COLO668 (cell line): ENCODE measurements at regions not wholly inside any gene's neighbourhood (a gene's known extent, or its start where the extent isn't known, plus 50 kb on each side); places are given as distances from the start of the nearest gene placed in this dataset.
A peak's percentile ranks its signal among the peaks of the same experiment; 100 is the strongest.

ENCODE experiments used
- DNase-seq: peaks from one replicate; lab custom pipeline; 2025; ENCODE audit not compliant: unreplicated experiment; lab: John Stamatoyannopoulos, UW

GRCh38 chr1:219359126-219359525, 185.4 kb downstream of the LYPLAL1 start:
- DNase-seq = no peak

DNA sequence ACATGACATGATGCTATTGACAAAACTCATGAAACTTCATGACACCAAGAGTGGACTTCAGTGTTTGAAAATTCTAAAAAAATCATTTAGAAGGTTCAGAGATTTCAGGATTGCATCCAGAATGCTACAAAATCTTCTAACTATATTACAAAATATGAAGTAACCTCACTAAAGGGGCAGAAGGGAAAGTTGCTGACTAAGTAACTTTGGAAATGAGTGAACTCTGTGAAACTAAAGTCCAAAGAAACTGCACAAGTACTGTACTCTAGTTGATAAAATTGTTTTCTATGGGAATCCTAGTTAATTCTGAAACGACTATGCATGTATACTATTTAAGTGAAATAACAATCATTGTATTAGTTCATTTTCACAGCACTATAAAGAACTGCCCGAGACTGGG, 184.4 kb downstream of the LYPLAL1 start:
- no peak for DNase-seq

- DNase-seq = no peak
Observed at GRCh38 chr1:219354962-219355361, 181.3 kb downstream of the LYPLAL1 start.

DNA sequence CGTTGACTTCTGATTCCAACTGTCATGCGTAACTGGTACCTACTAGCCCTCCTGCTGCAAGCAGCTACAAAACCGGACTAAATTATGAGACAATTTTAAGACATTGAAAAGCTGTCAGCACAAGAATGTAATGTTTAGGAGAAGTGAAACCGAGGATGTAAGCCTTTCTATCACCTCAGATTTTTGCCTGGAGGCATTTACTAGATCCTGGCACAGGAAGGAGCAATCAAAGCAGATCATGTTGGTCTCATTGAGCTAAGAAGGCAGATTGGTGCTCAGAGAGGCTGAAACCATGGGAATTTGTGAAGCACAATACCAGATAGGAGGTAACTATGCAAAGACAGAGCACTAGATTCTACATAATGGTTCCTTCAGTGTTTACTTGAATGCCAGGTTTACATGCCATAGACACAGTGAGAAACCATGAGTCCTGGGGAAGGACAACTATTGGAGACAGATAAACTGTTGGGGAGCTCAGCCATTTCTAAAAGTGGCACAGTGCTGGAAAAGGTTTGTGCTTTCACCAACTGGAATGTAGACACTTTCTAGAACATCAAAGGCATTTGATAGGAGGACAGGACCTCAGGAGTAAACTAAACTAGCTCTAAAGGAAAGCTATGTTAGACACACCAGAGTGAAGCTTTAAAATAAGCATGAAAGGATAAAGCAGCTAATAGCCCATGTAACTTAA, 179.4 kb downstream of the LYPLAL1 start:
- DNase-seq = no peak

DNA sequence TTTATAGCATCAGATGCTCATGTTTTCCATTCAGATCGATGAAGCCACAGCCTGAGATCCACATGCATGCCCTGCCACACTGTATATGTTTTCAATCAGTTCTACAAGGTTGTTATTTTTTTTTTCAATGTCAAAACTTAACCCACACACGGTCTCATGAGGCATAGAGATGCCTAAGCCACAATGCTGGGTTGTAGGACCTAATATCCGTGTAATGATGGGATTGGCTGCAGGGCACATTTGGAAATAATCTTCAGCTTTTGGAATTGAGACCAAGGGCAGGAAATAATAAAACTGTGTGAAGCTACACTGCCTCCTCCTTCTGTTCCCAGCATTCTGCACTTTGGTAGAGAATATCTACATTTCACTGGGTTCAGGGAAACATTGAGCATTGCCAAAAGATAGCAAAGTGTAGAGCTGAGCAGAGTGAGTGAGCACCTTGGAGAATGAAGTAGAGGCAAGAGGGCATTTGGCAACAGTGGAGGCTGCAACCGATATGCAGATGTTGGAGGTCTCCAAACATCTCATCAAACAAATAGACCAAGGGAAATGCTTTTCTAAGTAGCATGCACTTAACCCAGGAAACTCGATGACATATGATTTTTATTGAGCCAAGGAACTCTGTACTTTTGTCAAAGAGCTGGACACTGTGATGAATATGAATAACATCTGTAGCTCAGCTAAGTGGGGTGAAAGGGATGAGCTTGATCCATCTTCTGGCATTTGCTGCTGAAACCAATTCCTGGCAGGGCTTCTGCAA, 176.7 kb downstream of the LYPLAL1 start:
- no peak for DNase-seq

GRCh38 chr1:219347921-219348391, 174.3 kb downstream of the LYPLAL1 start:
- no peak for DNase-seq

DNA sequence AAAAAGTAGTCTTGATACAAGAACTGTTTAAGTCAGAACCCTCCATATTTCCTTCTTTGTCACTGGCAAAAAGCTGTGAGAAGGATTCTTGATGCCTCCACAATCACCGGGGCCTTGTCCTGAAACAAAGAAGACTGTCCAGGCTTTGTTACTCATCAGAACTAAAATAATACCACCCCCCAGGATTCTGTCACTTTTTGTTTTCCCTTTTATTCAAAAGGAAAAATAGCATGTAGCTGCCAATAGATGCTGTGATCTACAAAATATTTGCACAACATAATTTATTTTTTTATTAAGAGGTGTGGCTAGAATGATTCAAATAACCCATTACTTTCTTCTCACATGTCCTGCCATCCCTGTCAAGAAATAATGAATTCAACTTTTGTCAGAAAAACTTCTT, 173.7 kb downstream of the LYPLAL1 start:
- no peak for DNase-seq

DNA sequence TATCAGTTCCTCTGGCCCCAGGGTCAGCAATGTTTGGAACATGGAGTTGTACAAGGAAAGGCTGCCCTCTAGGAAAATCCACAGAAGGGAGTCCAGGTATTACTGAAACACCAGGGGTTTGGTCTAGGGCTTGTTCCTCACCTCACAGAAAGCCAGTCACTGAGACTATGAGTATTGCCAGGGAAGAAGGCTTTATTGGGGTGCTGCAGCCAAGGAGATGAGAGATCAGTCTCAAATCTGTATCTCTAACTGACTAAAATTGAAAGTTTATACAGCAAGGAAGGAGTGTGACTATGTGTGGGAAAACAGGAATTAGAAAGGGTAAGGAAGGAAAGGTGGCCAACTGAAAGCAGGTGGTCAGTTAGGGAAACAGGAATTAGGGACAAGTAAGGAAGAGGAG, 172.3 kb downstream of the LYPLAL1 start:
- DNase-seq = no peak

DNA sequence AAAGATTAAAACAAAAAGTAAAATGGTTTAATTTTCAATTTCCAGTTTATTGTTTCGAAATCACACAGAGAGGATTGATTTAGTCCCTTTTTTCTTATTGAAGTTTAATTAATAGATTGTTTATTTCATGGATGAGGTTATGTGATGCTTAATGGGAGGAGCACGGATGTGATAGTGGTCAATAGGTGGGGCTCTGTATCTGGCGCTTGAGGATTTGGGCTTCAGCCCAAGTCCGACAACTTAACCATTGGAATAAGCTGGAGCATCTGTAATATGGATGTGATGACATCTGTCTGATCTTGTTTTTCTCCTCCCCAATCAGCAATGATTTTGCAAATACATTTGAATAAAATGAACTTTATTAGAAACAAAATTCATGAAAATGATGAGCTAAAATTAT, 169.2 kb downstream of the LYPLAL1 start:
- DNase-seq = no peak

DNA sequence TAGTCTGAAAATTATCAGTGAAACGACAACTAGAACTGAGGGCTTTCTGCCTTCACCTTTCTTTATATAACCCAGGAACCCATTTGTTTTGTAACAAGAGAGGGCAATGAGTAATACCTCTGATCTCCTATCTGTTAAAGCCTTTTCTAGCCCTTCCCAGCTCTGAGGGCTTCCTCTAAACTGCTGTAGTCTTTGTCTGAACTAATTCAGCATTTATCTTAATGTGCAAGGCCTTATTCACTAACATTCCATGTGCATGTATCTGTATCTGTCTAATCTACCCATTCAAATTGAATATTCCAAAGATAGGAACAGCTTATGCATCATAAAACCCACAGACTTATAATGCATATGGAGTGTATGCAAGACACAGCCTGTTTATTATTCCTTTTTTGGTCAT, 167.1 kb downstream of the LYPLAL1 start:
- no peak for DNase-seq

DNA sequence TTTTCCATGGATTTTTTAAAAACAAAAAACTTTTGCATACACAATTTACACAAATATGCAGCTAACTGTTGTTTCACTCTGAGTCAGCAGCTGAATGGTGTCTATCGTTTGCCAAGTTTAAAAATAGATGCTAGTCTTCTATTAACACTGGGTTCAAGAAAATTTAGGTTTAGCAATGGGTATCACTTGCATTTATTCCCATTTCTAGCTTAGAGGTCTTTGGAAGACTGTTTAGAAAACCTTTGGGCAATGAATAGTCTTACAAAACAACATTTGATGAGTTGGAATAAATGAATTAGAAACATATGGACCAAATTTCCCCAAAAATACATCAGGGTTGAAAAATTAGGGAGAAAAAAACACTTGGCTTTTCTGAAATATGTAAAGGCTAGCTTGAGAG, 165.8 kb downstream of the LYPLAL1 start:
- DNase-seq = no peak

DNA sequence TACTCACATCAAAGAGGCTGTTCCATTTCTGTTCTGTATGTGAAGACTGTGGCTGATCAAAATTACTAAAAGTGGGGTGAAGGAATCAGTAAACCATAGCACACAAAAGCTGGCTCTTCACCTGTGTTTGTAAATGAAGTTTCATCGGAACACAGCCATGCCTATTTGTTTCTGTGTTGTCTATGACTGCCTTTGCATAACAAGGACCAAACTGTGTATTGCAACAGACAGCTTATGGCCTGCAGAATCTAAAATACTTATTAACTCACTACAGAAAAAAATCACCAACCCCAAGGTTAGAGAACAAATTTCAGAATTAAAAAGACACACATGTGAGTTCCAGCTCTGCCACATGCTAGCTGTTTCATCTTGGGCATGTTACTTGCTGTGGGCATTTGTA, 163.9 kb downstream of the LYPLAL1 start:
- no peak for DNase-seq

DNA sequence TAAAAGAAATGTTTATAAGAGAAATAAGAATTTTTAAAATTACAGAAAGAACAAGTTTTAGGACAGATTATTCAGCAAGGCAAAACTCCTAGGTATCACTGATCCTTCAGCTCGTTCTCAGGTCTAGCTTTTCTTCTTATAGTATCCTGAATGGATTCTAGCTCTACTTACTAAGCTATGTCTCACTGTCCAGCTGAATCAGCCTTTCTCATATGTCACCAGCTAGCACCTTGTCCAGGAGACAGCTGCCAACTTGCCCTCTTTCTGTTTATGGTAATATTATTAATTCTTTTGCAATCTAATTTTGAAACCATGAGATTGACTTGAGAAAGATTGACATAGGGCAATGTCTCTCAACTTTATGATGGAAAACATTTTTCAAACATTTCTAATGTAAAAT, 159.9 kb downstream of the LYPLAL1 start:
- no peak for DNase-seq

GRCh38 chr1:219331424-219331823, 157.7 kb downstream of the LYPLAL1 start:
- DNase-seq = no peak

DNA sequence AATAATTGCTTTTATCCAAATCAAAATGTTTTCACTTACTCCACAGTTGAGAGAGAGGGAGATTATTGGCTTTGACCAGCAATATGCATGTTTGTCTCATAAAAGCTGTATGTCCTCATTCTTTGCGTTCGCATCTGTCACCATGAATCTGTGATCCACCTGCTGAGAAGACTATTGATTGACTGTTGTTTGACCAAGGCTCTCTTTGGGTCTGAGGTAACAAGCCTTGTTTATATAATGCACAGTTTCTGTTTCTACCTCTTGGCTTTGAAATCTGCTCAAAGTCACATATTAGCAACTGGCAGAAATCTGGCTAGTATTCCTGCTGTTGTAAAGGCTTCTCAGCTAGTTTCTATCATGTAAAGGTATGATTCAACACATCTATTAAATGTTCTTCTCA, 157.0 kb downstream of the LYPLAL1 start:
- peak; percentile 10 for DNase-seq

DNA sequence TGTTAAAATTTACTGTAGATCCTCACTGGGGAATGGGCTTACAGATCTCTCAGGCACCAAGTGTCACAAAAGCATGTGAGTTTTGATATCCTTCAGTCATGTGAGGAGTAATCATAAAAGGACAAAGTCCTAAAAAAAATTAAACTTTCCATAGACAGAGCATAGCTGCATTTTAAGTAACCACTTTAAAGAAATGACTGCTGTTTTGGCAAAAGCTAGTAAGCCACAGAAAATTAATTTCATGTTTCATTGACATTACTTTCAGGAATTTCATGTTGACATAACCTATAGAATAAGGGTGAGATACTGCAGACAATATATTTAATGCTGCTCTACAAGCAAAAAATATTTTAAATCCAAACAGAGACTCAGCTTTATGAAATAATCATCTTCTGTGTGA, 156.3 kb downstream of the LYPLAL1 start:
- DNase-seq = no peak

GRCh38 chr1:219329578-219329977, 155.9 kb downstream of the LYPLAL1 start:
- DNase-seq = no peak

DNA sequence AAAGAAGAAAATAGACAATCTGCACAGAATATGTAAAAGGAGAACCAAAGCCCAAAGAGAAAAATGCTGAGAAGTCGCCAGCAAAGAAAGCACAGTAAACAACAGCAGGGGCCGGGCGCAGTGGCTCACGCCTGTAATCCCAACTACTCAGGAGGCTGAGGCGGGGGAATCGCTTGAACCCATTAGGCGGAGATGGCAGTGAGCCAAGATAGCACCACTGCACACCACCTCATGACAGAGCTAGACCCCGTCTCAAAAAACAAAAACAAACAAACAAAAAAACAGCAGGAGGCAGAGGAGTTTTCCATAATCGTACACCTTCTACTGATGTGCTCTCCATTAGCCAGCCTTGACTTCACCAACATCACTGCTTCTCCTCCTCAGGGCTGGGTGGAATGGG, 153.2 kb downstream of the LYPLAL1 start:
- DNase-seq = no peak

- no peak for DNase-seq
Observed at GRCh38 chr1:219325368-219325742, 151.7 kb downstream of the LYPLAL1 start.

DNA sequence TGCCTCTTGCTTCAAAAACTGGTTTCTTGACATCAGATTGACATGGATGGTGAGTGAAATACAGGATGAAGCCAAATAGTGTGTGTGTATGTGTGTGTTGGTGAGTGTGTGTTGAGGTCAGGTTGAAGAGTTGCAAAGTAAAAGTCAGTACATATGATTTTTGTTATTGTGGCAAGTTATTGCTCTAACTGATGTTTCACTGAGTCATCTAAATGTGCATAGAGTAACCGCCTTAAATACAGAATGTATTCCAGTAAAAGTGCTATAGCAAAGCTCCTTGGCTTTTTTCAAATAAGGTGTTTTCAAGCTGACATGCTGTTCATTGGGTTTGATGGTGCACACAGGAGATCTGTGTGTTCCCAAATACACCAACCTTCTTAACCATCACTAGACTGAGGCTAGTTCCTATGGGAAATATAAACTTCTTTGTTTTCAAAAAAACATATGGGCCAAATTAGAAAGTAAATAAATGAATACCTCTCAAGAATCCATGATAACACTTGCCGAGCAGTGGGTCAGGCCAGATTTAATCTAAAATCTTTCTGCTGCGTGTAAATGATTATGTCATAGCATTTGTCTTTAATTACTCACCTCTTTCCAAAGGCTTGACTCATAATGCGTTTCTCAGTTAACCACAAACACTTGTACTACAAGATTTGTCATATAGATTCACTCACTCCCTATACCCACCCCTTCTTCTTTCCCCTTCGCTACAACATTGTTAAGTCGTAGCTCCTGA, 151.1 kb downstream of the LYPLAL1 start:
- no peak for DNase-seq

- no peak for DNase-seq
Observed at GRCh38 chr1:219324171-219324570, 150.5 kb downstream of the LYPLAL1 start.

GRCh38 chr1:219323426-219323825, 149.7 kb downstream of the LYPLAL1 start:
- no peak for DNase-seq
